ENCODE measurements at regions not wholly inside any gene's neighbourhood (a gene's known extent, or its start where the extent isn't known, plus 50 kb on each side); places are given as distances from the start of the nearest gene placed in this dataset.

DNA sequence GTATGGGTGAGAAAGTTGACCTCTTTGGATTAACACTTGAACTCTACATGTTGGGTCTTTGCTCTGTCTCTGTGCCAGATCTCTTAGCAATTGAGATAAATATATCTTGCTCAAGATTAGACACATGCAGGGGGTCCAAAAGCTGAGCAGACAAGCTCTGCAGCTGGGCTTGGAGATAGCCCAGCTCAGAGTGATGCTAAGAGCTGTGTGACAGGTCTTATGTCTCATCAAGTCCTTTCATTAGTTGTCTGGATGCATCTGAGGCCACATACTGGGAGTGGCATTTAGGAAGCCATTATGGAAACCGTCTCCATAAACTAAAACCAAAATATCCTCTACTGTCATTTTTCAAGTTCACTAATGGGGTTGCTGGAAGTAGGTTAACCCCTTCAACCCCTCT is 289.4 kb upstream of the DUSP10 start:
- Histone ChIP-seq H3K4me2 (no peak overlapping the region), H3F3A (replicated peaks; ENCODE audit: insufficient read depth) (no peaks in the 10 kb centered on the region), H3K9ac (no peak overlapping the region), H4K20me1 (ENCODE audit: insufficient read depth) (no peaks in the 10 kb centered on the region), H3K4me3 (ENCODE audit: low read depth in 2 of 2, low read length in 1 of 2) (no peak overlapping the region), H3K4me1 (ENCODE audit: control insufficient read depth in 1 of 2, insufficient read depth in 2 of 2, low read depth in 1 of 2, low read length in 1 of 2) (peaks cover 0 to 3% of the 10 kb centered on the region in 2 experiments; a peak in 2 of 4 replicates), H3K36me3 (replicated peaks in 1 of 2; ENCODE audit: control insufficient read depth in 1 of 2, insufficient read depth in 2 of 2, low read length in 1 of 2) (no peaks in the 10 kb centered on the region), H3K79me2 (ENCODE audit: insufficient read depth) (no peaks in the 10 kb centered on the region), H3K9me3 (no peaks in the 10 kb centered on the region), H3K9me2 (no peaks in the 10 kb centered on the region), H3K27ac (ENCODE audit: low read depth in 2 of 2, low read length in 1 of 2) (no peak overlapping the region), H3K27me3 (ENCODE audit: insufficient read depth) (no peaks in the 10 kb centered on the region), H2AFZ (ENCODE audit: low read depth) (no peak overlapping the region)
- WGBS (ENCODE audit: low lambda C conversion rate): 58% methylated on average over 1 of the region's 1 CpG
- ChIA-PET POLR2A (no interaction called here), CTCF (no interaction called here)
- TF ChIP-seq FOXJ3 (CRISPR knock-in tag; IDR thresholded peaks at IDR 0.05) (no peak), GATA2 (CRISPR knock-in tag; IDR thresholded peaks at IDR 0.05) (no peak), TAF1 (IDR thresholded peaks at IDR 0.05; ENCODE audit: borderline replicate concordance, low read depth, low read length) (no peak), SMC3 (IDR thresholded peaks at IDR 0.05; ENCODE audit: low read depth, low read length) (no peak), TCF12 (IDR thresholded peaks at IDR 0.05) (no peak), RAD21 (IDR thresholded peaks at IDR 0.05; ENCODE audit: low read length) (no peak), MXI1 (IDR thresholded peaks at IDR 0.05; ENCODE audit: low read depth, low read length) (no peak), MEF2A (IDR thresholded peaks at IDR 0.05; ENCODE audit: borderline replicate concordance, low read depth) (no peak), FOSL2 (IDR thresholded peaks at IDR 0.05; ENCODE audit: borderline replicate concordance, low read depth) (no peak), REST (IDR thresholded peaks at IDR 0.05; ENCODE audit: low read depth, low read length) (no peak), RCOR1 (IDR thresholded peaks at IDR 0.05; ENCODE audit: low read length) (no peak), ZBTB33 (IDR thresholded peaks at IDR 0.05; ENCODE audit: borderline replicate concordance, low read depth) (no peak)
- TF ChIP-seq, protein P1, sequence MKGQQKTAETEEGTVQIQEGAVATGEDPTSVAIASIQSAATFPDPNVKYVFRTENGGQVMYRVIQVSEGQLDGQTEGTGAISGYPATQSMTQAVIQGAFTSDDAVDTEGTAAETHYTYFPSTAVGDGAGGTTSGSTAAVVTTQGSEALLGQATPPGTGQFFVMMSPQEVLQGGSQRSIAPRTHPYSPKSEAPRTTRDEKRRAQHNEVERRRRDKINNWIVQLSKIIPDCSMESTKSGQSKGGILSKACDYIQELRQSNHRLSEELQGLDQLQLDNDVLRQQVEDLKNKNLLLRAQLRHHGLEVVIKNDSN (IDR thresholded peaks at IDR 0.05; ENCODE audit: borderline replicate concordance, low read depth): no peak
- no peak for DNase-seq
